Ovary (tissue), 3 donors: ENCODE measurements at regions not wholly inside any gene's neighbourhood (a gene's known extent, or its start where the extent isn't known, plus 50 kb on each side); places are given as distances from the start of the nearest gene placed in this dataset.

Source experiments
- EP300 ChIP-seq: sonication (generic); formaldehyde crosslinking; IDR thresholded peaks from one replicate; pipeline ENCODE4 v1.6.1; 2017; ENCODE audit warnings: antibody characterized with exemption
- POLR2A ChIP-seq: fragments of 450-650 bp; IDR thresholded peaks from one replicate; pipeline ENCODE4 v1.6.1; 2017; ENCODE audit warnings: antibody characterized with exemption, mild to moderate bottlenecking, moderate library complexity
- TF ChIP-seq, protein P1 (sequence below), 3 donors: fragments of 450-650 bp in 2 of 3; fragments of 200-600 bp in 1 of 3; IDR thresholded peaks; one replicate each; pipeline versions ENCODE4 v1.5.1 to v1.8.0; 2016 to 2022; ENCODE audit warnings: antibody characterized with exemption in 3 of 3, mild to moderate bottlenecking in 1 of 3
- donor health status: DM: no; HTN: no; CAD: no.

DNA sequence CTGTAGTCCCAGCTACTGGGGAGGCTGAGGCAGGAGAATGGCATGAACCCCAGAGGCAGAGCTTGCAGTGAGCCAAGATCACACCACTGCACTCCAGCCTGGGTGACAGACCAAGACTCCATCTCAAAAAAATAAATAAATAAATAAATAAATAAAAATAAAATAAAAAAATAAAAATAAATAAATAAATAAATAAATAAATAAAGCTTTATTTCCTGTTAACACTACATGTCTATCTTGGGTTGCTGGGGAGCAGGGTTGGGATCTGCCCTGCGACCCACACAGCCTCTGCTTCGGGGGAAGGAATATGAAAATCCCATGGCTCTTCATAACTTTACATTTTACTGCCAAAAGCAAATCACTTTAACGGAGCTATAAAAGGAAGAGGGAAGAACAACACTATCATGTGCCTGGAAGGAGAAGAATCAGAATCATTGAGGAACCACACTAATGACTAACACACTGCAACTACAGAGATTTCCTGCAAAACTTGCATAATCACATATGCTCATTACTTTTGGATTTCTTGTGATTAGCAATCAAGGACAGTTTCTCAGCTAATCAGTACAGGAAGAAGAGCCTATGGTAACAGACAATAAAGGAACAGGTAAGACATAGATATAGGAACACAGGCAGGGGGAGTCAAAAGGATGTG, 72.8 kb upstream of the CD55 start:
- TF ChIP-seq, protein P1, sequence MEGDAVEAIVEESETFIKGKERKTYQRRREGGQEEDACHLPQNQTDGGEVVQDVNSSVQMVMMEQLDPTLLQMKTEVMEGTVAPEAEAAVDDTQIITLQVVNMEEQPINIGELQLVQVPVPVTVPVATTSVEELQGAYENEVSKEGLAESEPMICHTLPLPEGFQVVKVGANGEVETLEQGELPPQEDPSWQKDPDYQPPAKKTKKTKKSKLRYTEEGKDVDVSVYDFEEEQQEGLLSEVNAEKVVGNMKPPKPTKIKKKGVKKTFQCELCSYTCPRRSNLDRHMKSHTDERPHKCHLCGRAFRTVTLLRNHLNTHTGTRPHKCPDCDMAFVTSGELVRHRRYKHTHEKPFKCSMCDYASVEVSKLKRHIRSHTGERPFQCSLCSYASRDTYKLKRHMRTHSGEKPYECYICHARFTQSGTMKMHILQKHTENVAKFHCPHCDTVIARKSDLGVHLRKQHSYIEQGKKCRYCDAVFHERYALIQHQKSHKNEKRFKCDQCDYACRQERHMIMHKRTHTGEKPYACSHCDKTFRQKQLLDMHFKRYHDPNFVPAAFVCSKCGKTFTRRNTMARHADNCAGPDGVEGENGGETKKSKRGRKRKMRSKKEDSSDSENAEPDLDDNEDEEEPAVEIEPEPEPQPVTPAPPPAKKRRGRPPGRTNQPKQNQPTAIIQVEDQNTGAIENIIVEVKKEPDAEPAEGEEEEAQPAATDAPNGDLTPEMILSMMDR (IDR thresholded peaks at IDR 0.05): no peak
- TF ChIP-seq POLR2A (no peak), EP300 (no peak)
